SIG-M5 treated with dmso at 0.1 percent for 504 hours (cell line): ENCODE measurements at regions not wholly inside any gene's neighbourhood (a gene's known extent, or its start where the extent isn't known, plus 50 kb on each side); places are given as distances from the start of the nearest gene placed in this dataset.

Source experiments
- DNase-seq: peaks from one replicate; lab custom pipeline; 2025; ENCODE audit not compliant: unreplicated experiment; lab: John Stamatoyannopoulos, UW

GRCh38 chr3:102745881-102746280, 311.1 kb downstream of the ZPLD1 start:
- DNase-seq = peak; percentile 26

GRCh38 chr3:102747611-102748010, 312.8 kb downstream of the ZPLD1 start:
- no peak for DNase-seq

- no peak for DNase-seq
These were observed 313.8 kb downstream of the ZPLD1 start for GRCh38 chr3:102748646-102749045.

- DNase-seq = no peak
These were observed 315.5 kb downstream of the ZPLD1 start for GRCh38 chr3:102750322-102750721.

GRCh38 chr3:102753901-102754300, 319.1 kb downstream of the ZPLD1 start:
- no peak for DNase-seq

GRCh38 chr3:102756706-102757105, 321.9 kb downstream of the ZPLD1 start:
- DNase-seq = no peak

GRCh38 chr3:102757950-102758349, 323.1 kb downstream of the ZPLD1 start:
- no peak for DNase-seq

- DNase-seq = peak; percentile 12
These were observed 327.0 kb downstream of the ZPLD1 start for GRCh38 chr3:102761766-102762165.

GRCh38 chr3:102790747-102791325, 356.0 kb downstream of the ZPLD1 start:
- no peak for DNase-seq

- DNase-seq = no peak
These were observed 357.1 kb downstream of the ZPLD1 start for GRCh38 chr3:102791641-102792589.

- no peak for DNase-seq
These were observed 362.0 kb downstream of the ZPLD1 start for GRCh38 chr3:102796804-102797203.

- no peak for DNase-seq
These were observed 368.1 kb downstream of the ZPLD1 start for GRCh38 chr3:102802819-102803420.

- no peak for DNase-seq
These were observed 376.1 kb downstream of the ZPLD1 start for GRCh38 chr3:102810937-102811336.

GRCh38 chr3:102826636-102827035, 391.8 kb downstream of the ZPLD1 start:
- no peak for DNase-seq

GRCh38 chr3:102827386-102827785, 392.6 kb downstream of the ZPLD1 start:
- DNase-seq = no peak

- no peak for DNase-seq
These were observed 395.6 kb downstream of the ZPLD1 start for GRCh38 chr3:102830415-102830814.

GRCh38 chr3:102841866-102842265, 407.1 kb downstream of the ZPLD1 start:
- DNase-seq = no peak

GRCh38 chr3:102866845-102867244, 432.0 kb downstream of the ZPLD1 start:
- DNase-seq = no peak

GRCh38 chr3:102883515-102883914, 448.7 kb downstream of the ZPLD1 start:
- DNase-seq = no peak

GRCh38 chr3:102885289-102885688, 450.5 kb downstream of the ZPLD1 start:
- no peak for DNase-seq

GRCh38 chr3:102887431-102887830, 452.6 kb downstream of the ZPLD1 start:
- no peak for DNase-seq
